HEK293 (cell line): ENCODE measurements at regions not wholly inside any gene's neighbourhood (a gene's known extent, or its start where the extent isn't known, plus 50 kb on each side); places are given as distances from the start of the nearest gene placed in this dataset.

Source experiments
- CTCF ChIA-PET: fragments of 350-600 bp; formaldehyde crosslinking; extraction: SDS; loops from one replicate; lab custom pipeline; 2021; ENCODE audit warnings: antibody characterized with exemption; lab: Yijun Ruan, JAX
- POLR2A ChIA-PET: fragments of 300-600 bp; formaldehyde crosslinking; extraction: SDS; loops from one replicate; lab custom pipeline; 2020; ENCODE audit warnings: antibody characterized with exemption, inconsistent platforms; lab: Yijun Ruan, JAX
- H3K27ac ChIP-seq: fragments of 200-500 bp; sonication (Bioruptor generic); 2 replicates; pipeline ENCODE4 v1.5.1; 2014; ENCODE audit warnings: low read depth, low read length, control low read depth, inconsistent platforms; ENCODE audit errors: extremely low read depth
- H3K36me3 ChIP-seq, 2 experiments: fragments of 200-500 bp in 1 of 2; sonication (Bioruptor generic) in 1 of 2; 1 replicate in 1 of 2; 2 replicates in 1 of 2; pipeline ENCODE4 v1.5.1; 2014 to 2017; ENCODE audit warnings: inconsistent platforms in 2 of 2, low read length in 2 of 2; ENCODE audit not compliant: control insufficient read depth in 2 of 2, insufficient read depth in 1 of 2
- H3K4me1 ChIP-seq: fragments of 200-500 bp; sonication (Bioruptor generic); 2 replicates; pipeline ENCODE4 v1.5.1; 2014; ENCODE audit warnings: mild to moderate bottlenecking, low read length, inconsistent platforms; ENCODE audit not compliant: control insufficient read depth, insufficient read depth
- H3K4me3 ChIP-seq: 2 replicates; pipeline ENCODE4 v1.5.1; 2011; ENCODE audit warnings: low read depth, mild to moderate bottlenecking, control low read depth, low read length, moderate library complexity
- H3K9me3 ChIP-seq: fragments of 200-500 bp; sonication (Bioruptor generic); 2 replicates; pipeline ENCODE4 v1.5.1; 2014; ENCODE audit warnings: low read depth, low read length, inconsistent platforms; ENCODE audit not compliant: control insufficient read depth, insufficient read depth
- FEZF1 ChIP-seq: fragments of 450-650 bp; formaldehyde crosslinking; IDR thresholded peaks from 2 replicates; pipeline ENCODE4 v1.5.1; 2016; ENCODE audit warnings: missing biosample characterization, missing genetic modification characterization
- GLI2 ChIP-seq: fragments of 450-650 bp; formaldehyde crosslinking; IDR thresholded peaks from 2 replicates; pipeline ENCODE4; 2017; ENCODE audit warnings: missing biosample characterization, missing genetic modification characterization, low read depth, borderline replicate concordance
- TCF7L2 ChIP-seq: IDR thresholded peaks from 2 replicates; pipeline ENCODE4 v1.6.1; 2011; ENCODE audit warnings: low read depth, mild to moderate bottlenecking, inconsistent platforms, low read length, moderate library complexity, borderline replicate concordance
- WT1 ChIP-seq: fragments of 450-650 bp; formaldehyde crosslinking; IDR thresholded peaks from 2 replicates; pipeline ENCODE4 v1.5.1; 2016; ENCODE audit warnings: missing biosample characterization, missing genetic modification characterization
- ZFP3 ChIP-seq: fragments of 450-650 bp; formaldehyde crosslinking; IDR thresholded peaks from 2 replicates; pipeline ENCODE4 v1.5.1; 2016; ENCODE audit warnings: low read depth, missing biosample characterization, missing genetic modification characterization
- ZNF10 ChIP-seq: fragments of 450-650 bp; formaldehyde crosslinking; IDR thresholded peaks from 2 replicates; pipeline ENCODE4 v1.5.1; 2017; ENCODE audit warnings: missing biosample characterization, missing genetic modification characterization
- ZNF121 ChIP-seq: fragments of 450-650 bp; formaldehyde crosslinking; IDR thresholded peaks from 2 replicates; pipeline ENCODE4 v1.5.1; 2016; ENCODE audit warnings: missing biosample characterization, missing genetic modification characterization
- ZNF140 ChIP-seq: fragments of 450-650 bp; formaldehyde crosslinking; IDR thresholded peaks from 2 replicates; pipeline ENCODE4 v1.5.1; 2016; ENCODE audit warnings: missing biosample characterization, missing genetic modification characterization
- ZNF169 ChIP-seq: fragments of 450-650 bp; formaldehyde crosslinking; IDR thresholded peaks from 2 replicates; pipeline ENCODE4 v1.5.1; 2016; ENCODE audit warnings: missing biosample characterization, missing genetic modification characterization
- ZNF214 ChIP-seq: fragments of 450-650 bp; formaldehyde crosslinking; IDR thresholded peaks from 2 replicates; pipeline ENCODE4 v1.5.1; 2017; ENCODE audit warnings: missing biosample characterization, mild to moderate bottlenecking, missing genetic modification characterization, borderline replicate concordance
- ZNF341 ChIP-seq: fragments of 450-650 bp; formaldehyde crosslinking; IDR thresholded peaks from 2 replicates; pipeline ENCODE4; 2016; ENCODE audit warnings: low read depth, missing biosample characterization, missing genetic modification characterization
- ZNF510 ChIP-seq: fragments of 450-650 bp; formaldehyde crosslinking; IDR thresholded peaks from 2 replicates; pipeline ENCODE4 v1.5.1; 2018; ENCODE audit warnings: mild to moderate bottlenecking, missing genetic modification characterization, missing biosample characterization; ENCODE audit not compliant: insufficient replicate concordance
- ZNF548 ChIP-seq: fragments of 450-650 bp; formaldehyde crosslinking; IDR thresholded peaks from 2 replicates; pipeline ENCODE4 v1.5.1; 2016; ENCODE audit warnings: missing biosample characterization, missing genetic modification characterization
- ZNF677 ChIP-seq: fragments of 450-650 bp; IDR thresholded peaks from 2 replicates; pipeline ENCODE4 v1.5.0; 2018; ENCODE audit warnings: missing biosample characterization, mild to moderate bottlenecking, missing genetic modification characterization, moderate library complexity
- ZNF777 ChIP-seq: fragments of 450-650 bp; formaldehyde crosslinking; IDR thresholded peaks from 2 replicates; pipeline ENCODE4 v1.5.1; 2017; ENCODE audit warnings: missing biosample characterization, missing genetic modification characterization, borderline replicate concordance
- ZNF791 ChIP-seq: fragments of 450-650 bp; formaldehyde crosslinking; IDR thresholded peaks from 2 replicates; pipeline ENCODE4 v1.5.1; 2016; ENCODE audit warnings: missing biosample characterization, missing genetic modification characterization
- TF ChIP-seq, protein P1 (sequence below): fragments of 450-650 bp; formaldehyde crosslinking; IDR thresholded peaks from 2 replicates; pipeline ENCODE4 v1.5.1; 2016; ENCODE audit warnings: missing biosample characterization, missing genetic modification characterization
- TF ChIP-seq, protein P2 (sequence below): fragments of 450-650 bp; formaldehyde crosslinking; IDR thresholded peaks from 2 replicates; pipeline ENCODE4 v1.5.1; 2016; ENCODE audit warnings: missing biosample characterization, missing genetic modification characterization, borderline replicate concordance
- TF ChIP-seq, protein P3 (sequence below): fragments of 450-650 bp; formaldehyde crosslinking; IDR thresholded peaks from 2 replicates; pipeline ENCODE4 v1.5.1; 2016; ENCODE audit warnings: missing biosample characterization, missing genetic modification characterization
- TF ChIP-seq, protein P4 (sequence below): fragments of 450-650 bp; formaldehyde crosslinking; IDR thresholded peaks from 2 replicates; pipeline ENCODE4 v1.5.1; 2016; ENCODE audit warnings: missing biosample characterization, missing genetic modification characterization

DNA sequence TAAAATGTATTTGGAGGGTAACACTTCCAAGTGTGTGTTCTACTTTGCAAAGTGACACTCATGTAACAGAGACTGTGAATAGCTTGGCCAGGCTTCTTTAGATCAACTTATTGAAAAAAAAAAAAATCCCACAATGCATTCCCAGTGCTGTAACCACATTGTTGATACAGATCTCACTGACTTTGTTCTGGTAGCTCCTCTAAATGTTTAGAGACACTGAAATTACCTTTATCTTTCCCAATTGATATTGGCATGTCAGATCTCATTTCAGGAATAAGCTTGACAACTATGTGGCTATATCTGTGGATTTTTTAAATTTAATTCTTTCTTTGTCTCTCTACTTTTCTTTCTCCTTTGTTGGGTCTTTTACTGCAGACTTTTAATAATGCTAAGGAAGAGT lies 1018.9 kb upstream of the PRMT6 start:
- Histone ChIP-seq H3K4me1 (no peaks in the 10 kb centered on the region), H3K27ac (no peak overlapping the region), H3K9me3 (no peaks in the 10 kb centered on the region)
- TF ChIP-seq ZNF169 (tag by site-specific recombination) = no peak
- TF ChIP-seq, protein P1, sequence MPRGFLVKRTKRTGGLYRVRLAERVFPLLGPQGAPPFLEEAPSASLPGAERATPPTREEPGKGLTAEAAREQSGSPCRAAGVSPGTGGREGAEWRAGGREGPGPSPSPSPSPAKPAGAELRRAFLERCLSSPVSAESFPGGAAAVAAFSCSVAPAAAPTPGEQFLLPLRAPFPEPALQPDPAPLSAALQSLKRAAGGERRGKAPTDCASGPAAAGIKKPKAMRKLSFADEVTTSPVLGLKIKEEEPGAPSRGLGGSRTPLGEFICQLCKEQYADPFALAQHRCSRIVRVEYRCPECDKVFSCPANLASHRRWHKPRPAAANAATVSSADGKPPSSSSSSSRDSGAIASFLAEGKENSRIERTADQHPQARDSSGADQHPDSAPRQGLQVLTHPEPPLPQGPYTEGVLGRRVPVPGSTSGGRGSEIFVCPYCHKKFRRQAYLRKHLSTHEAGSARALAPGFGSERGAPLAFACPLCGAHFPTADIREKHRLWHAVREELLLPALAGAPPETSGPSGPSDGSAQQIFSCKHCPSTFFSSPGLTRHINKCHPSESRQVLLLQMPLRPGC (tag by site-specific recombination) = no peak
- no peak for TF ChIP-seq WT1 (tag by site-specific recombination)
- TF ChIP-seq ZNF10 (tag by site-specific recombination) = no peak
- TF ChIP-seq, all 188 proteins: peak for 0
- ChIA-PET POLR2A (no interaction called here), CTCF (no interaction called here)
- Histone ChIP-seq H3K36me3 (no peaks in the 10 kb centered on the region), H3K4me3 (no peak overlapping the region)

DNA sequence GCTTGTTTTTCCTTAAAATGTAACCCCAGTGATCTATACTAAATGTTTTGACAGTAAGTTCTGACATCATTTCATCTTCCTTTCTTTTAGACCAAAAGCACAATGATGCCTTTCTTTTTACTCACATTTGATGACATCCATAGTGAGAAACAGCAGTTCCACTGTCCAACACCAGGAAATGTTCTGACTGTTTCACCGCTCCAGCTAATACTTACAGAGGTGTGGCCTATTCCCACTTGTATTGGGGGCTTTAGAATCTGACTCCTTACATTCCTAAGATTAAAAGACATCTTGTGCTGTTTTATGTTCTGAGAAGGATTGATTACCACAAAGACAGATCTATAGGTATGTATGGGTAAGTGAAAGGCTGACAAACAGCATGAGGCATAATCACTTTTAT lies 1018.2 kb upstream of the PRMT6 start:
- H3K27ac ChIP-seq = no peak overlapping the region
- TF ChIP-seq ZNF121 (tag by site-specific recombination) = no peak
- TF ChIP-seq ZFP3 = no peak
- no peak for TF ChIP-seq ZNF548 (tag by site-specific recombination)
- TF ChIP-seq ZNF777 (tag by site-specific recombination) = no peak
- TF ChIP-seq ZNF677 (tag by site-specific recombination) = no peak
- TF ChIP-seq, protein P2, sequence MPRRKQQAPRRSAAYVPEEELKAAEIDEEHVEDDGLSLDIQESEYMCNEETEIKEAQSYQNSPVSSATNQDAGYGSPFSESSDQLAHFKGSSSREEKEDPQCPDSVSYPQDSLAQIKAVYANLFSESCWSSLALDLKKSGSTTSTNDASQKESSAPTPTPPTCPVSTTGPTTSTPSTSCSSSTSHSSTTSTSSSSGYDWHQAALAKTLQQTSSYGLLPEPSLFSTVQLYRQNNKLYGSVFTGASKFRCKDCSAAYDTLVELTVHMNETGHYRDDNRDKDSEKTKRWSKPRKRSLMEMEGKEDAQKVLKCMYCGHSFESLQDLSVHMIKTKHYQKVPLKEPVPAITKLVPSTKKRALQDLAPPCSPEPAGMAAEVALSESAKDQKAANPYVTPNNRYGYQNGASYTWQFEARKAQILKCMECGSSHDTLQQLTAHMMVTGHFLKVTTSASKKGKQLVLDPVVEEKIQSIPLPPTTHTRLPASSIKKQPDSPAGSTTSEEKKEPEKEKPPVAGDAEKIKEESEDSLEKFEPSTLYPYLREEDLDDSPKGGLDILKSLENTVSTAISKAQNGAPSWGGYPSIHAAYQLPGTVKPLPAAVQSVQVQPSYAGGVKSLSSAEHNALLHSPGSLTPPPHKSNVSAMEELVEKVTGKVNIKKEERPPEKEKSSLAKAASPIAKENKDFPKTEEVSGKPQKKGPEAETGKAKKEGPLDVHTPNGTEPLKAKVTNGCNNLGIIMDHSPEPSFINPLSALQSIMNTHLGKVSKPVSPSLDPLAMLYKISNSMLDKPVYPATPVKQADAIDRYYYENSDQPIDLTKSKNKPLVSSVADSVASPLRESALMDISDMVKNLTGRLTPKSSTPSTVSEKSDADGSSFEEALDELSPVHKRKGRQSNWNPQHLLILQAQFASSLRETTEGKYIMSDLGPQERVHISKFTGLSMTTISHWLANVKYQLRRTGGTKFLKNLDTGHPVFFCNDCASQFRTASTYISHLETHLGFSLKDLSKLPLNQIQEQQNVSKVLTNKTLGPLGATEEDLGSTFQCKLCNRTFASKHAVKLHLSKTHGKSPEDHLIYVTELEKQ (tag by site-specific recombination) = no peak
- TF ChIP-seq GLI2 (tag by site-specific recombination) = no peak
- no peak for TF ChIP-seq ZNF341 (tag by site-specific recombination)
- no peaks in the 10 kb centered on the region for H3K9me3 ChIP-seq
- no peaks in the 10 kb centered on the region for H3K4me1 ChIP-seq
- H3K36me3 ChIP-seq = no peaks in the 10 kb centered on the region
- CTCF ChIA-PET = no interaction called here
- H3K4me3 ChIP-seq = no peak overlapping the region
- POLR2A ChIA-PET = no interaction called here

DNA sequence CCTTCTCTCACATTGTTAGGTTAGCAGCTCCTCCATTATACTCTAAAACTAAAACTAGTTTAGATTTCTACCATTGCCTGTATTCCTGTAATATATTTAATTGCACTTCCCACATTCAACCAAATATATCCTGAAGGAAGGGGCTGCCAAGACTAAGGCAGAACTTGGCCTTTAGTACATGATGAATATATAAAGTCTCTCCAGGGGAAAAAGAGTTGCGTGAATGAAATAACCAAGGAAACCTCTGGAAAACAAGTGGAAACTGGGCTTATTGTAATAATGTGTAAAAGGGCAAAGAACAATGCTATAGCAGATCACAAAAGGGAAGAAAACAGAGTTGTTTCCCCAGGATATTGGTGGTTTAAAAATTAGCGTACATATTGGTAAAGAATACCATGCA lies 1012.5 kb upstream of the PRMT6 start:
- H3K4me3 ChIP-seq = no peak overlapping the region
- H3K27ac ChIP-seq = no peak overlapping the region
- POLR2A ChIA-PET = no interaction called here
- no peaks in the 10 kb centered on the region for H3K9me3 ChIP-seq
- H3K4me1 ChIP-seq = no peaks in the 10 kb centered on the region
- H3K36me3 ChIP-seq = no peaks in the 10 kb centered on the region
- CTCF ChIA-PET = no interaction called here
- no peak for TF ChIP-seq ZNF777 (tag by site-specific recombination)
- TF ChIP-seq, protein P1 (tag by site-specific recombination) = no peak
- TF ChIP-seq ZNF791 = no peak
- TF ChIP-seq ZNF510 (tag by site-specific recombination) = no peak
- no peak for TF ChIP-seq TCF7L2
- no peak for TF ChIP-seq ZNF214 (tag by site-specific recombination)
- TF ChIP-seq ZNF140 (tag by site-specific recombination) = no peak
- TF ChIP-seq, protein P3, sequence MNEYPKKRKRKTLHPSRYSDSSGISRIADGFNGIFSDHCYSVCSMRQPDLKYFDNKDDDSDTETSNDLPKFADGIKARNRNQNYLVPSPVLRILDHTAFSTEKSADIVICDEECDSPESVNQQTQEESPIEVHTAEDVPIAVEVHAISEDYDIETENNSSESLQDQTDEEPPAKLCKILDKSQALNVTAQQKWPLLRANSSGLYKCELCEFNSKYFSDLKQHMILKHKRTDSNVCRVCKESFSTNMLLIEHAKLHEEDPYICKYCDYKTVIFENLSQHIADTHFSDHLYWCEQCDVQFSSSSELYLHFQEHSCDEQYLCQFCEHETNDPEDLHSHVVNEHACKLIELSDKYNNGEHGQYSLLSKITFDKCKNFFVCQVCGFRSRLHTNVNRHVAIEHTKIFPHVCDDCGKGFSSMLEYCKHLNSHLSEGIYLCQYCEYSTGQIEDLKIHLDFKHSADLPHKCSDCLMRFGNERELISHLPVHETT (tag by site-specific recombination) = no peak
- TF ChIP-seq FEZF1 (tag by site-specific recombination) = no peak
- TF ChIP-seq, protein P4, sequence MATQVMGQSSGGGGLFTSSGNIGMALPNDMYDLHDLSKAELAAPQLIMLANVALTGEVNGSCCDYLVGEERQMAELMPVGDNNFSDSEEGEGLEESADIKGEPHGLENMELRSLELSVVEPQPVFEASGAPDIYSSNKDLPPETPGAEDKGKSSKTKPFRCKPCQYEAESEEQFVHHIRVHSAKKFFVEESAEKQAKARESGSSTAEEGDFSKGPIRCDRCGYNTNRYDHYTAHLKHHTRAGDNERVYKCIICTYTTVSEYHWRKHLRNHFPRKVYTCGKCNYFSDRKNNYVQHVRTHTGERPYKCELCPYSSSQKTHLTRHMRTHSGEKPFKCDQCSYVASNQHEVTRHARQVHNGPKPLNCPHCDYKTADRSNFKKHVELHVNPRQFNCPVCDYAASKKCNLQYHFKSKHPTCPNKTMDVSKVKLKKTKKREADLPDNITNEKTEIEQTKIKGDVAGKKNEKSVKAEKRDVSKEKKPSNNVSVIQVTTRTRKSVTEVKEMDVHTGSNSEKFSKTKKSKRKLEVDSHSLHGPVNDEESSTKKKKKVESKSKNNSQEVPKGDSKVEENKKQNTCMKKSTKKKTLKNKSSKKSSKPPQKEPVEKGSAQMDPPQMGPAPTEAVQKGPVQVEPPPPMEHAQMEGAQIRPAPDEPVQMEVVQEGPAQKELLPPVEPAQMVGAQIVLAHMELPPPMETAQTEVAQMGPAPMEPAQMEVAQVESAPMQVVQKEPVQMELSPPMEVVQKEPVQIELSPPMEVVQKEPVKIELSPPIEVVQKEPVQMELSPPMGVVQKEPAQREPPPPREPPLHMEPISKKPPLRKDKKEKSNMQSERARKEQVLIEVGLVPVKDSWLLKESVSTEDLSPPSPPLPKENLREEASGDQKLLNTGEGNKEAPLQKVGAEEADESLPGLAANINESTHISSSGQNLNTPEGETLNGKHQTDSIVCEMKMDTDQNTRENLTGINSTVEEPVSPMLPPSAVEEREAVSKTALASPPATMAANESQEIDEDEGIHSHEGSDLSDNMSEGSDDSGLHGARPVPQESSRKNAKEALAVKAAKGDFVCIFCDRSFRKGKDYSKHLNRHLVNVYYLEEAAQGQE (tag by site-specific recombination) = no peak
